ENCODE measurements at regions not wholly inside any gene's neighbourhood (a gene's known extent, or its start where the extent isn't known, plus 50 kb on each side); places are given as distances from the start of the nearest gene placed in this dataset.

DNA sequence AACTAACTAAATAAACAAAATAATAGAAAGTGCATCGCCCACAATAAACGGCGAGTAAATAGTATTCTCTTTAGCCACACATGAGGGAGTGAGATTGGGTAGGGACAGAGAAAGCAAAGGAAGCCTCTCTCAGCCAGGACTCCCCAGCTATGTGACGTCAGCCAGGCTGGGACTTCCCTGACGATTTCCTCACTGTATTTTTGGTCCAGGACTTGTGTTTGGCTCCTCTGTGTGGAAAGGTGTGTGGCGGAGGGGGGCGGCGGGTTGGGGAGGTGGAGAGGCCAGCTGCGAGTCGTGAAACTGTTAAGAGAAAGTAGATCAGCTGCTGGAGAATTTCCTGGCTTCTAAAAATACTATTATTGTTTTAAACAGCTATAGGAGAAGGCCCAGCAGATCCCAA lies 1124.6 kb downstream of the AACS start:
- TF ChIP-seq, protein P1, sequence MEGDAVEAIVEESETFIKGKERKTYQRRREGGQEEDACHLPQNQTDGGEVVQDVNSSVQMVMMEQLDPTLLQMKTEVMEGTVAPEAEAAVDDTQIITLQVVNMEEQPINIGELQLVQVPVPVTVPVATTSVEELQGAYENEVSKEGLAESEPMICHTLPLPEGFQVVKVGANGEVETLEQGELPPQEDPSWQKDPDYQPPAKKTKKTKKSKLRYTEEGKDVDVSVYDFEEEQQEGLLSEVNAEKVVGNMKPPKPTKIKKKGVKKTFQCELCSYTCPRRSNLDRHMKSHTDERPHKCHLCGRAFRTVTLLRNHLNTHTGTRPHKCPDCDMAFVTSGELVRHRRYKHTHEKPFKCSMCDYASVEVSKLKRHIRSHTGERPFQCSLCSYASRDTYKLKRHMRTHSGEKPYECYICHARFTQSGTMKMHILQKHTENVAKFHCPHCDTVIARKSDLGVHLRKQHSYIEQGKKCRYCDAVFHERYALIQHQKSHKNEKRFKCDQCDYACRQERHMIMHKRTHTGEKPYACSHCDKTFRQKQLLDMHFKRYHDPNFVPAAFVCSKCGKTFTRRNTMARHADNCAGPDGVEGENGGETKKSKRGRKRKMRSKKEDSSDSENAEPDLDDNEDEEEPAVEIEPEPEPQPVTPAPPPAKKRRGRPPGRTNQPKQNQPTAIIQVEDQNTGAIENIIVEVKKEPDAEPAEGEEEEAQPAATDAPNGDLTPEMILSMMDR (conservative IDR thresholded peaks at IDR 0.05 in 1 of 2, IDR thresholded peaks at IDR 0.05 in 1 of 2; ENCODE audit: extremely low read depth in 1 of 2, insufficient read depth in 1 of 2, low read depth in 1 of 2, low read length in 2 of 2) = no peak
- no peak for TF ChIP-seq EZH2 (IDR thresholded peaks at IDR 0.05; ENCODE audit: borderline replicate concordance, low read length)

All from mammary epithelial cell (primary cell).